ENCODE measurements at regions not wholly inside any gene's neighbourhood (a gene's known extent, or its start where the extent isn't known, plus 50 kb on each side); places are given as distances from the start of the nearest gene placed in this dataset.

GRCh38 chr5:4023091-4023752, 427.6 kb downstream of the IRX1 start:
- H3K4me3 ChIP-seq (ENCODE audit: control extremely low read depth in 1 of 5, extremely low read depth in 1 of 5, insufficient read depth in 1 of 5, low read depth in 2 of 5, low read length in 4 of 5): no peak overlapping the region
- no peaks in the 10 kb centered on the region for H4K20me1 ChIP-seq (ENCODE audit: control insufficient read depth, insufficient read depth, low read length, poor library complexity, severe bottlenecking)
- H3K4me2 ChIP-seq (replicated peaks; ENCODE audit: low read depth, low read length, poor library complexity, severe bottlenecking): no peak overlapping the region
- Mint-ChIP-seq H3K27me3 (no peaks in the 10 kb centered on the region), H3K27ac (no peak overlapping the region), H3K4me1 (peaks cover 4% of the 10 kb centered on the region), H3K4me3 (no peak overlapping the region), H3K9me3 (ENCODE audit: insufficient read depth) (no peaks in the 10 kb centered on the region)
- no peak overlapping the region for H3K27ac ChIP-seq (ENCODE audit: low read length in 2 of 2)
- DNase-seq (no peak), ATAC-seq (ENCODE audit: low read depth) (no peak)
- TF ChIP-seq EZH2 (IDR thresholded peaks at IDR 0.05; ENCODE audit: borderline replicate concordance, insufficient read depth, low read depth, low read length, poor library complexity, severe bottlenecking): no peak
- no peak for TF ChIP-seq CTCF (IDR thresholded peaks at IDR 0.05)
- WGBS (ENCODE audit: insufficient coverage): 69% methylated on average over 16 of the region's 23 CpGs
- peaks cover 0 to 20% (median 0%) of the 10 kb centered on the region in 3 donors for H3K9me3 ChIP-seq (ENCODE audit: control extremely low read depth in 1 of 3, control insufficient read depth in 2 of 3, insufficient read depth in 1 of 3, low read length in 2 of 3)
- no peak overlapping the region for H3K9ac ChIP-seq (ENCODE audit: low read length)
- intact Hi-C loops (cut with micrococcal nuclease): no loop called here
- no peaks in the 10 kb centered on the region for H3K79me2 ChIP-seq (ENCODE audit: control insufficient read depth, insufficient read depth, low read length)
- no peaks in the 10 kb centered on the region for H3K4me1 ChIP-seq (ENCODE audit: control insufficient read depth in 2 of 2, insufficient read depth in 2 of 2, low read length in 2 of 2)
- H2AFZ ChIP-seq (ENCODE audit: insufficient read depth, low read depth, low read length, poor library complexity, severe bottlenecking): no peak overlapping the region
- H3K36me3 ChIP-seq (replicated peaks in 1 of 2; ENCODE audit: control extremely low read depth in 1 of 2, control insufficient read depth in 1 of 2, extremely low read depth in 1 of 2, insufficient read depth in 2 of 2, low read length in 1 of 2): no peaks in the 10 kb centered on the region
- ChIA-PET POLR2A (no interaction called here), CTCF (no interaction called here)
- peaks cover 0 to 3% (median 0%) of the 10 kb centered on the region in 4 experiments for H3K27me3 ChIP-seq (replicated peaks in 1 of 4; ENCODE audit: control extremely low read depth in 1 of 4, control insufficient read depth in 3 of 4, insufficient read depth in 4 of 4, low read length in 3 of 4)

DNA sequence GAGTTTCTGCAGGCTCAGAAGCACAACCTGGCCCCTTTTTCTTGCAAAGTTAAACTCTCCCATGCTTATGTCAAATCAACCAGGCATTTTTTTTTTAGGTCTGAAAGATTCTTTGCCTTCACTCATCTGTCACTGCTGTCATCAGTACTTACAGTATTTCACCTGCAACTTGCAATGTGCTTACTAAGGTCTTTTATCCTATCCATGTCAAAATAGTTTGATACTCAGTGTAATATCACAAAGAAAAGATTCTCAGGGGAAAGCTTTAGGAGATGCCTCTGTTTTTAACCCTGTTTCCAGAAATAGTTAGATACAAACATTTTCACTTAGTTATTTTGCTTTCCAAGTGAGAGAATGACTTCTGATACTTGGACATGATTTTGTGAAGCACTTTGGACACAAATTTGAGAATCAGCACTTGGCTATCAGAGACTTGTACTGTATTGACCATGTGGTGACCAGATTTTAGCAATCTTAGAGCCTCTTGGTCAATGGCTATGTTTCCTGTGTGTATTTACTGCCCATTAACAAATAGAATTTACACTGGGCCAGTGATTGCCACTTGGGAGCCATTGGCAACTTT, 428.2 kb downstream of the IRX1 start:
- TF ChIP-seq EZH2 (IDR thresholded peaks at IDR 0.05; ENCODE audit: borderline replicate concordance, insufficient read depth, low read depth, low read length, poor library complexity, severe bottlenecking) (no peak), CTCF (IDR thresholded peaks at IDR 0.05) (no peak)
- no peak for ATAC-seq (ENCODE audit: low read depth)
- intact Hi-C loops (cut with micrococcal nuclease): no loop called here

More for the DNA sequence above, 428.2 kb downstream of the IRX1 start:
- Histone ChIP-seq H3K79me2 (ENCODE audit: control insufficient read depth, insufficient read depth, low read length) (no peaks in the 10 kb centered on the region), H3K4me3 (ENCODE audit: control extremely low read depth in 1 of 5, extremely low read depth in 1 of 5, insufficient read depth in 1 of 5, low read depth in 2 of 5, low read length in 4 of 5) (no peak overlapping the region), H4K20me1 (ENCODE audit: control insufficient read depth, insufficient read depth, low read length, poor library complexity, severe bottlenecking) (no peaks in the 10 kb centered on the region), H3K36me3 (replicated peaks in 1 of 2; ENCODE audit: control extremely low read depth in 1 of 2, control insufficient read depth in 1 of 2, extremely low read depth in 1 of 2, insufficient read depth in 2 of 2, low read length in 1 of 2) (no peaks in the 10 kb centered on the region), H3K9me3 (ENCODE audit: control extremely low read depth in 1 of 3, control insufficient read depth in 2 of 3, insufficient read depth in 1 of 3, low read length in 2 of 3) (peaks cover 0 to 21% (median 0%) of the 10 kb centered on the region in 3 donors), H3K4me1 (ENCODE audit: control insufficient read depth in 2 of 2, insufficient read depth in 2 of 2, low read length in 2 of 2) (no peaks in the 10 kb centered on the region), H2AFZ (ENCODE audit: insufficient read depth, low read depth, low read length, poor library complexity, severe bottlenecking) (no peak overlapping the region), H3K9ac (ENCODE audit: low read length) (no peak overlapping the region), H3K27ac (ENCODE audit: low read length in 2 of 2) (no peak overlapping the region), H3K4me2 (replicated peaks; ENCODE audit: low read depth, low read length, poor library complexity, severe bottlenecking) (no peak overlapping the region), H3K27me3 (replicated peaks in 1 of 4; ENCODE audit: control extremely low read depth in 1 of 4, control insufficient read depth in 3 of 4, insufficient read depth in 4 of 4, low read length in 3 of 4) (peaks cover 0 to 3% (median 0%) of the 10 kb centered on the region in 4 experiments)
- Mint-ChIP-seq H3K27me3 (no peaks in the 10 kb centered on the region), H3K4me1 (peaks cover 4% of the 10 kb centered on the region), H3K9me3 (ENCODE audit: insufficient read depth) (no peaks in the 10 kb centered on the region), H3K4me3 (no peak overlapping the region), H3K27ac (no peak overlapping the region)
- no peak for DNase-seq
- CTCF ChIA-PET: no interaction called here
- POLR2A ChIA-PET: no interaction called here
